Natural killer cell (primary cell): ENCODE measurements at regions not wholly inside any gene's neighbourhood (a gene's known extent, or its start where the extent isn't known, plus 50 kb on each side); places are given as distances from the start of the nearest gene placed in this dataset.

Experiments
- ATAC-seq, 3 donors: fragments of 150-1000 bp in 2 of 3; fragments of 200-7000 bp in 1 of 3; cut with Tn5 transposase; 1 replicate in 1 of 3; 2 replicates in 2 of 3; pipeline ENCODE4 v1.10.0; 2021; ENCODE audit warnings: mild to moderate bottlenecking in 2 of 3, moderate library complexity in 2 of 3
- DNase-seq, 2 donors: peaks; one replicate each; pipeline versions ENCODE4 v3.0.0 to v3.0.0-alpha.2; 2013 to 2021; ENCODE audit warnings: mixed read lengths in 1 of 2
- H3K27ac ChIP-seq: one replicate; pipeline ENCODE4 v1.5.1; 2013; ENCODE audit warnings: mild to moderate bottlenecking, low read length
- H3K27me3 ChIP-seq: one replicate; pipeline ENCODE4 v1.6.1; 2013; ENCODE audit warnings: low read length; ENCODE audit not compliant: control insufficient read depth, insufficient read depth
- H3K36me3 ChIP-seq: one replicate; pipeline ENCODE4 v1.6.1; 2013; ENCODE audit warnings: low read length; ENCODE audit not compliant: control insufficient read depth, insufficient read depth
- H3K4me1 ChIP-seq: one replicate; pipeline ENCODE4 v1.6.1; 2013; ENCODE audit warnings: low read length; ENCODE audit not compliant: control insufficient read depth, insufficient read depth
- H3K4me3 ChIP-seq: one replicate; pipeline ENCODE4 v1.5.1; 2013; ENCODE audit warnings: low read length
- H3K9me3 ChIP-seq: one replicate; pipeline ENCODE4 v1.6.1; 2013; ENCODE audit warnings: low read length; ENCODE audit not compliant: control insufficient read depth, insufficient read depth
- H3K27ac Mint-ChIP-seq, 2 donors: one replicate each; pipeline ENCODE4 v1.8.0; 2022; ENCODE audit warnings: mild to moderate bottlenecking in 2 of 2, mixed read lengths in 2 of 2, moderate library complexity in 1 of 2
- H3K27me3 Mint-ChIP-seq, 2 donors: one replicate each; pipeline ENCODE4 v1.8.0; 2022; ENCODE audit warnings: low read depth in 2 of 2, mixed read lengths in 2 of 2
- H3K36me3 Mint-ChIP-seq: one replicate; pipeline ENCODE4 v1.8.0; 2022; ENCODE audit warnings: mixed read lengths
- H3K4me1 Mint-ChIP-seq, 2 donors: one replicate each; pipeline ENCODE4 v1.8.0; 2022; ENCODE audit warnings: mixed read lengths in 2 of 2
- H3K4me3 Mint-ChIP-seq: one replicate; pipeline ENCODE4 v1.8.0; 2022; ENCODE audit warnings: mild to moderate bottlenecking, moderate library complexity, mixed read lengths
- H3K9me3 Mint-ChIP-seq, 2 donors: one replicate each; pipeline ENCODE4 v1.8.0; 2022; ENCODE audit warnings: mixed read lengths in 2 of 2
- CTCF ChIP-seq: fragments of 200-600 bp; IDR thresholded peaks from one replicate; pipeline ENCODE4 v1.8.0; 2022; ENCODE audit warnings: antibody characterized with exemption
- WGBS: methylation state at CpG from one replicate; pipeline ENCODE4 v1.1.7; 2013; ENCODE audit warnings: missing lambda C conversion rate; ENCODE audit not compliant: insufficient coverage; 5-methylcytosine and 5-hydroxymethylcytosine counted together
- intact Hi-C: fragments of 100-400 bp; cut with micrococcal nuclease; formaldehyde crosslinking; loops from one replicate; pipeline ENCODE4 v1.14.2; 2022

GRCh38 chr18:70452501-70452900 lies 163.7 kb downstream of the SOCS6 start:
- DNase-seq (no peak), ATAC-seq (no peak)
- Histone ChIP-seq H3K36me3 (no peaks in the 10 kb centered on the region), H3K4me3 (no peak overlapping the region), H3K27me3 (no peaks in the 10 kb centered on the region), H3K4me1 (no peaks in the 10 kb centered on the region), H3K27ac (no peak overlapping the region), H3K9me3 (no peaks in the 10 kb centered on the region)
- H3K4me3 Mint-ChIP-seq: no peak overlapping the region
- TF ChIP-seq CTCF: no peak
- no peaks in the 10 kb centered on the region for H3K9me3 Mint-ChIP-seq
- H3K4me1 Mint-ChIP-seq: no peaks in the 10 kb centered on the region
- intact Hi-C loops: loop anchor here (5.0 kb wide), 2 partner anchors 255 to 1605 kb away; no protein-coding TSS in a partner anchor
- WGBS: 88% methylated on average over 14 of the region's 14 CpGs
- H3K27ac Mint-ChIP-seq: no peak overlapping the region
- peaks cover 0 to 5% of the 10 kb centered on the region in 2 donors for H3K27me3 Mint-ChIP-seq
- H3K36me3 Mint-ChIP-seq: no peaks in the 10 kb centered on the region

GRCh38 chr18:70450426-70451253 lies 161.8 kb downstream of the SOCS6 start:
- Histone ChIP-seq H3K4me3 (no peak overlapping the region), H3K27me3 (no peaks in the 10 kb centered on the region), H3K36me3 (no peaks in the 10 kb centered on the region), H3K4me1 (no peaks in the 10 kb centered on the region), H3K27ac (no peak overlapping the region), H3K9me3 (no peaks in the 10 kb centered on the region)
- intact Hi-C loops: loop anchor here (5.0 kb wide), 2 partner anchors 253 to 1603 kb away; no protein-coding TSS in a partner anchor
- Mint-ChIP-seq H3K4me3 (no peak overlapping the region), H3K4me1 (no peaks in the 10 kb centered on the region), H3K9me3 (no peaks in the 10 kb centered on the region), H3K36me3 (no peaks in the 10 kb centered on the region), H3K27ac (no peak overlapping the region), H3K27me3 (peaks cover 0 to 5% of the 10 kb centered on the region in 2 donors)
- TF ChIP-seq CTCF: no peak
- WGBS: no CpG with 5 or more reads among the region's 2 CpGs
- no peak for DNase-seq
- ATAC-seq: no peak

- H3K4me3 Mint-ChIP-seq: no peak overlapping the region
- TF ChIP-seq CTCF: no peak
- no peaks in the 10 kb centered on the region for H3K36me3 Mint-ChIP-seq
- intact Hi-C loops: no loop called here
- H3K4me1 ChIP-seq: no peaks in the 10 kb centered on the region
- H3K9me3 Mint-ChIP-seq: peaks cover 0 to 2% of the 10 kb centered on the region in 2 donors
- no peak for ATAC-seq
- H3K27ac ChIP-seq: no peak overlapping the region
- peaks cover 0 to 5% of the 10 kb centered on the region in 2 donors for H3K27me3 Mint-ChIP-seq
- no peaks in the 10 kb centered on the region for H3K36me3 ChIP-seq
- no peaks in the 10 kb centered on the region for H3K4me1 Mint-ChIP-seq
- no peak overlapping the region for H3K4me3 ChIP-seq
- no peak overlapping the region for H3K27ac Mint-ChIP-seq
- WGBS: no CpG with 5 or more reads among the region's 3 CpGs
- no peaks in the 10 kb centered on the region for H3K9me3 ChIP-seq
- no peaks in the 10 kb centered on the region for H3K27me3 ChIP-seq
- no peak for DNase-seq
These were observed 159.7 kb downstream of the SOCS6 start for GRCh38 chr18:70448588-70448987.

GRCh38 chr18:70446063-70446462 lies 157.2 kb downstream of the SOCS6 start:
- Mint-ChIP-seq H3K4me1 (no peaks in the 10 kb centered on the region), H3K27me3 (no peaks in the 10 kb centered on the region), H3K9me3 (peaks cover 3 to 7% of the 10 kb centered on the region in 2 donors), H3K27ac (no peak overlapping the region), H3K4me3 (no peak overlapping the region), H3K36me3 (no peaks in the 10 kb centered on the region)
- WGBS: 74% methylated on average over 3 of the region's 3 CpGs
- ATAC-seq (no peak), DNase-seq (no peak)
- Histone ChIP-seq H3K27me3 (no peaks in the 10 kb centered on the region), H3K4me3 (no peak overlapping the region), H3K4me1 (no peaks in the 10 kb centered on the region), H3K36me3 (no peaks in the 10 kb centered on the region), H3K27ac (no peak overlapping the region), H3K9me3 (peaks cover 8% of the 10 kb centered on the region)
- intact Hi-C loops: no loop called here
- no peak for TF ChIP-seq CTCF
